Ovary (tissue), 3 donors: ENCODE measurements at regions not wholly inside any gene's neighbourhood (a gene's known extent, or its start where the extent isn't known, plus 50 kb on each side); places are given as distances from the start of the nearest gene placed in this dataset.

Experiments
- POLR2A ChIP-seq: fragments of 450-650 bp; IDR thresholded peaks from one replicate; pipeline ENCODE4 v1.6.1; 2017; ENCODE audit warnings: antibody characterized with exemption, mild to moderate bottlenecking, moderate library complexity
- TF ChIP-seq, protein P1 (sequence below), 3 donors: fragments of 450-650 bp in 2 of 3; fragments of 200-600 bp in 1 of 3; IDR thresholded peaks; one replicate each; pipeline versions ENCODE4 v1.5.1 to v1.8.0; 2016 to 2022; ENCODE audit warnings: antibody characterized with exemption in 3 of 3, mild to moderate bottlenecking in 1 of 3
- donor health status: DM: no; HTN: no; CAD: no.

DNA sequence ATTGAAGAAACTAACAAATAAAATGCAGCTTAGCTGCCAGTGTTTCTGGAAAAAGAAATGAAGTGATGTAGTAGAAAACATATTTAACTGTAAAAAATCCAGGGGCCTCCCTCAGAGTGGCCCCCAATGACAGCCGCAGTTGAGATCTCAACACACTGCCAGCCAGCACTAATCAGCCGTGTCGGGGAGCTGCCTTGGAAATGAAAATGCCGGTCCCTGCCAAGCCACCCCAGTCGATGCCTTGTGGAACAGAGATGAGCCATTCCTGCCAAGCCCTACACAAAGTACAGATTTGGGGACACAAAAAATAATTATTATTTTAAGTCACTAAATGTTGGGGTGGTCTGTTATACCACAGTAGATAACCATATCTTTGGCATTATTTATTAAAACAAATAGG lies 1342.4 kb downstream of the EFNB2 start:
- TF ChIP-seq, protein P1, sequence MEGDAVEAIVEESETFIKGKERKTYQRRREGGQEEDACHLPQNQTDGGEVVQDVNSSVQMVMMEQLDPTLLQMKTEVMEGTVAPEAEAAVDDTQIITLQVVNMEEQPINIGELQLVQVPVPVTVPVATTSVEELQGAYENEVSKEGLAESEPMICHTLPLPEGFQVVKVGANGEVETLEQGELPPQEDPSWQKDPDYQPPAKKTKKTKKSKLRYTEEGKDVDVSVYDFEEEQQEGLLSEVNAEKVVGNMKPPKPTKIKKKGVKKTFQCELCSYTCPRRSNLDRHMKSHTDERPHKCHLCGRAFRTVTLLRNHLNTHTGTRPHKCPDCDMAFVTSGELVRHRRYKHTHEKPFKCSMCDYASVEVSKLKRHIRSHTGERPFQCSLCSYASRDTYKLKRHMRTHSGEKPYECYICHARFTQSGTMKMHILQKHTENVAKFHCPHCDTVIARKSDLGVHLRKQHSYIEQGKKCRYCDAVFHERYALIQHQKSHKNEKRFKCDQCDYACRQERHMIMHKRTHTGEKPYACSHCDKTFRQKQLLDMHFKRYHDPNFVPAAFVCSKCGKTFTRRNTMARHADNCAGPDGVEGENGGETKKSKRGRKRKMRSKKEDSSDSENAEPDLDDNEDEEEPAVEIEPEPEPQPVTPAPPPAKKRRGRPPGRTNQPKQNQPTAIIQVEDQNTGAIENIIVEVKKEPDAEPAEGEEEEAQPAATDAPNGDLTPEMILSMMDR (IDR thresholded peaks at IDR 0.05): no peak
- TF ChIP-seq POLR2A: no peak
